GM12878 (cell line): ENCODE measurements at regions not wholly inside any gene's neighbourhood (a gene's known extent, or its start where the extent isn't known, plus 50 kb on each side); places are given as distances from the start of the nearest gene placed in this dataset.

Experiments used
- ATAC-seq: fragments of 200-7000 bp; cut with Tn5 transposase; 3 replicates; pipeline ENCODE4 v1.9.1; 2020; ENCODE audit warnings: mild to moderate bottlenecking, moderate library complexity
- BruUV-seq: library from RNA; stranded (reverse); fragments of 400-500 nt; replicated peaks from 2 replicates; lab custom pipeline; 2021; lab: Mats Ljungman, UMichigan
- CTCF ChIA-PET: fragments of 300-600 bp; sonication (Branson Sonifier 250); formaldehyde crosslinking; extraction: SDS; loops from one replicate; lab custom pipeline; 2021; ENCODE audit warnings: inconsistent platforms; lab: Yijun Ruan, JAX
- POLR2A ChIA-PET: fragments of 350-600 bp; formaldehyde crosslinking; extraction: SDS; loops from one replicate; lab custom pipeline; 2021; ENCODE audit warnings: inconsistent platforms; lab: Charles Lee
- RAD21 ChIA-PET: fragments of 300-600 bp; sonication (Branson Sonifier 250); formaldehyde crosslinking; loops from one replicate; lab custom pipeline; 2023; ENCODE audit warnings: antibody characterized with exemption; ENCODE audit not compliant: unreplicated experiment; lab: Charles Lee
- SMC1A ChIA-PET: fragments of 300-600 bp; sonication (Branson Sonifier 250); formaldehyde crosslinking; loops from one replicate; lab custom pipeline; 2023; ENCODE audit not compliant: unreplicated experiment, uncharacterized antibody; lab: Charles Lee
- DNase-seq: peaks from one replicate; pipeline ENCODE4 v3.0.0-alpha.2; 2011; ENCODE audit warnings: low read depth, low spot score
- FAIRE-seq: peaks from 3 replicates; lab custom pipeline; 2011; peaks lifted over from hg19 to GRCh38; lab: Jason Lieb, UNC
- H2AFZ ChIP-seq: 2 replicates; pipeline ENCODE4 v1.6.0; 2011; ENCODE audit warnings: low read depth, low read length, control low read depth; ENCODE audit not compliant: control insufficient read depth
- H3K27ac ChIP-seq: 2 replicates; pipeline ENCODE4 v1.5.1; 2011; ENCODE audit warnings: control low read depth; ENCODE audit not compliant: control insufficient read depth, insufficient read depth
- H3K27me3 ChIP-seq, 2 experiments: replicated peaks in 1 of 2; 2 replicates each; pipeline versions ENCODE4 v1.6.0 to v1.6.1; 2011; ENCODE audit warnings: low read length in 1 of 2; ENCODE audit not compliant: control insufficient read depth in 2 of 2, insufficient read depth in 2 of 2
- H3K36me3 ChIP-seq, 2 experiments: 2 replicates each; pipeline ENCODE4 v1.5.1; 2011; ENCODE audit warnings: low read length in 1 of 2; ENCODE audit not compliant: control insufficient read depth in 2 of 2, insufficient read depth in 2 of 2
- H3K4me1 ChIP-seq: 2 replicates; pipeline ENCODE4 v1.6.1; 2011; ENCODE audit warnings: mild to moderate bottlenecking, low read length, moderate library complexity, mixed read lengths; ENCODE audit not compliant: control insufficient read depth, insufficient read depth
- H3K4me2 ChIP-seq: 2 replicates; pipeline ENCODE4 v1.6.0; 2011; ENCODE audit warnings: control low read depth; ENCODE audit not compliant: control insufficient read depth, insufficient read depth
- H3K4me3 ChIP-seq: fragments of 200-600 bp; sonication (generic); 2 replicates; pipeline ENCODE4 v1.5.1; 2016
- H3K79me2 ChIP-seq: 2 replicates; pipeline ENCODE4 v1.6.0; 2011; ENCODE audit warnings: low read length; ENCODE audit not compliant: control insufficient read depth, insufficient read depth
- H3K9ac ChIP-seq: 2 replicates; pipeline ENCODE4 v1.8.0; 2011; ENCODE audit warnings: low read length, control low read depth, mixed read lengths; ENCODE audit not compliant: control insufficient read depth, insufficient read depth
- H3K9me3 ChIP-seq: replicated peaks from 3 replicates; pipeline ENCODE4 v1.5.1; 2011; ENCODE audit warnings: mild to moderate bottlenecking, low read length; ENCODE audit not compliant: control insufficient read depth, insufficient read depth
- H4K20me1 ChIP-seq: 2 replicates; pipeline ENCODE4 v1.6.0; 2011; ENCODE audit not compliant: control insufficient read depth, insufficient read depth
- CHD4 ChIP-seq: fragments of 200-600 bp; sonication (generic); IDR thresholded peaks from 2 replicates; pipeline ENCODE4 v1.6.1; 2016; ENCODE audit warnings: mild to moderate bottlenecking
- DPF2 ChIP-seq: fragments of 450-650 bp; IDR thresholded peaks from 2 replicates; pipeline ENCODE4 v1.6.1; 2017; ENCODE audit warnings: mild to moderate bottlenecking
- IKZF1 ChIP-seq: fragments of 450-650 bp; conservative IDR thresholded peaks from 2 replicates; pipeline ENCODE4 v1.6.1; 2017; ENCODE audit warnings: antibody characterized with exemption, mild to moderate bottlenecking
- MEF2B ChIP-seq: fragments of 450-650 bp; IDR thresholded peaks from 2 replicates; pipeline ENCODE4 v1.6.1; 2018; ENCODE audit warnings: mild to moderate bottlenecking, moderate library complexity; ENCODE audit not compliant: partially characterized antibody, poor library complexity, severe bottlenecking
- NBN ChIP-seq: fragments of 450-650 bp; IDR thresholded peaks from 2 replicates; pipeline ENCODE4 v1.6.1; 2016
- RAD21 ChIP-seq: IDR thresholded peaks from 2 replicates; pipeline ENCODE4 v1.6.1; 2011; ENCODE audit warnings: mild to moderate bottlenecking, low read depth, low read length, moderate library complexity; ENCODE audit not compliant: insufficient read depth
- RB1 ChIP-seq: fragments of 450-650 bp; formaldehyde crosslinking; IDR thresholded peaks from 2 replicates; pipeline ENCODE4 v1.6.1; 2017; ENCODE audit warnings: mild to moderate bottlenecking, borderline replicate concordance
- RUNX3 ChIP-seq: IDR thresholded peaks from 2 replicates; pipeline ENCODE4 v1.6.1; 2012; ENCODE audit warnings: low read length, inconsistent platforms
- SPI1 ChIP-seq: IDR thresholded peaks from 2 replicates; pipeline ENCODE4 v1.6.1; 2011; ENCODE audit warnings: low read depth, mild to moderate bottlenecking, low read length, moderate library complexity, borderline replicate concordance; ENCODE audit not compliant: insufficient read depth
- ZNF384 ChIP-seq: IDR thresholded peaks from 2 replicates; pipeline ENCODE4 v1.6.1; 2012; ENCODE audit warnings: low read depth, mild to moderate bottlenecking, low read length, improper control_type of control experiment, borderline replicate concordance
- WGBS: methylation state at CpG from one replicate; pipeline ENCODE4 v1.1.6; 2016; ENCODE audit warnings: low lambda C conversion rate; ENCODE audit not compliant: insufficient replicate concordance, insufficient coverage; ENCODE audit errors: missing lambda C conversion rate; 5-methylcytosine and 5-hydroxymethylcytosine counted together
- in situ Hi-C: fragments of 300-500 bp; cut with MboI; formaldehyde crosslinking; loops from 9 replicates; pipeline ENCODE4 v1.14.3; 2018; ENCODE audit warnings: mixed read lengths
- intact Hi-C: fragments of 100-400 bp; cut with micrococcal nuclease; formaldehyde crosslinking; loops from one replicate; pipeline ENCODE4 v1.14.2; 2022; ENCODE audit not compliant: unreplicated experiment
- TF ChIP-seq, protein P1 (sequence below): fragments of 450-650 bp; IDR thresholded peaks from 2 replicates; pipeline ENCODE4 v1.6.1; 2018; ENCODE audit warnings: borderline replicate concordance, mild to moderate bottlenecking; ENCODE audit not compliant: partially characterized antibody
- TF ChIP-seq, protein P2 (sequence below): fragments of 450-650 bp; IDR thresholded peaks from 2 replicates; pipeline ENCODE4 v1.6.1; 2017; ENCODE audit warnings: low read depth, mild to moderate bottlenecking, moderate library complexity
- TF ChIP-seq, protein P3 (sequence below), 3 experiments: IDR thresholded peaks in 2 of 3; conservative IDR thresholded peaks in 1 of 3; 2 replicates each; pipeline ENCODE4 v1.5.1; 2011; ENCODE audit warnings: low read depth in 3 of 3, low read length in 3 of 3, mild to moderate bottlenecking in 3 of 3, control low read depth in 2 of 3, moderate library complexity in 2 of 3, inconsistent platforms in 1 of 3, mixed read lengths in 1 of 3; ENCODE audit not compliant: control insufficient read depth in 2 of 3, insufficient read depth in 1 of 3; ENCODE audit errors: extremely low read depth in 1 of 3

DNA sequence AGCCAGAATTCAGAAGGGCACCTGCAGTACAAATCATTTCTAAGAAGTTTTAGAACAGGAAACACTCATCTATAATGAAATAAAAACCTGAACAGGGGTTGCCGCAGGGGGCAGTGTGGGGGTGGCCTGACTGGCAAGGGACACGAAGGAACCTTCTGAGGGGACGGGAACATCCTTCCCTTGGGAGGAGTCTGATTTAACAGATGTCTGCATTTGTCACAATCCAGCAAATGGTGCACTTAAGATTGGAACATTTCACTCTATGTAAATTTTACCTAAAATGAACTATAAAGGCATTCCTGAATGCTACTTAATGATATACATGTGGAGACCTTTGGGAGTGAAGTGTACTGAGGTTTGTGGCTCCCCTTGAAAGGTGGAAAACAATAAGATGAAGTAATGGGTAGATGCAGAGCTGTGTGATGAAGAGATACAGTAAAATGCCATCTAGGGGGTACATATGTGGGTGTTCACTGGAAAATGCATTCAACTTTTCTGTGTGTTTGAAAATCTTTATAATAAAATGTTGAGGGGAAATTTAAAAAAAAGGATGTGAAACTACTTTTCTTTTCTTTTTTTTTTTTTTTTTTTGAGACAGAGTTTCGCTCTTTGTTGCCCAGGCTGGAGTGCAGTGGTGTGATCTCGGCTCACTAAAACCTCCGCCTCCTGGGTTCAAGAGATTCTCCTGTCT, 89.5 kb downstream of the SNX5 start:
- H3K9me3 ChIP-seq: no peaks in the 10 kb centered on the region
- no peaks in the 10 kb centered on the region for H3K27me3 ChIP-seq
- FAIRE-seq (peak; percentile 57), ATAC-seq (peak; percentile 79), DNase-seq (no peak)
- peaks cover 18% of the 10 kb centered on the region for H3K4me1 ChIP-seq
- H2AFZ ChIP-seq: peak overlapping the region; percentile 6
- peak overlapping the region; percentile 75 for H3K27ac ChIP-seq
- no peaks in the 10 kb centered on the region for H3K36me3 ChIP-seq
- H3K9ac ChIP-seq: peak overlapping the region; percentile 50
- H3K4me2 ChIP-seq: peak overlapping the region; percentile 77
- no peaks in the 10 kb centered on the region for H3K79me2 ChIP-seq
- no TSS peak for BruUV-seq
- CTCF ChIA-PET: interaction anchor here (0.5 to 1.8 kb wide), 6 partner anchors 10 to 197 kb away, joined by 3 to 5 read pairs (median 4); partner anchors contain the start of gene RRBP1
- no peak overlapping the region for H3K4me3 ChIP-seq
- RAD21 ChIA-PET: interaction anchor here (0.6 to 1.5 kb wide), 6 partner anchors 16 to 1768 kb away, joined by 3 to 5 read pairs (median 4); no protein-coding TSS in a partner anchor
- in situ Hi-C loops: no loop called here
- POLR2A ChIA-PET: interaction anchor here (0.7 to 1.3 kb wide), 4 partner anchors 16 to 532 kb away, joined by 3 to 6 read pairs (median 4); no protein-coding TSS in a partner anchor
- SMC1A ChIA-PET: no interaction called here
- intact Hi-C loops: loop anchor here (5.0 kb wide), 1 partner anchor 197 kb away; the partner anchor contains the start of gene RRBP1
- whole genome bisulfite sequencing: 8% methylated on average over 5 of the region's 6 CpGs
- H4K20me1 ChIP-seq: no peaks in the 10 kb centered on the region
- TF ChIP-seq, protein P1, sequence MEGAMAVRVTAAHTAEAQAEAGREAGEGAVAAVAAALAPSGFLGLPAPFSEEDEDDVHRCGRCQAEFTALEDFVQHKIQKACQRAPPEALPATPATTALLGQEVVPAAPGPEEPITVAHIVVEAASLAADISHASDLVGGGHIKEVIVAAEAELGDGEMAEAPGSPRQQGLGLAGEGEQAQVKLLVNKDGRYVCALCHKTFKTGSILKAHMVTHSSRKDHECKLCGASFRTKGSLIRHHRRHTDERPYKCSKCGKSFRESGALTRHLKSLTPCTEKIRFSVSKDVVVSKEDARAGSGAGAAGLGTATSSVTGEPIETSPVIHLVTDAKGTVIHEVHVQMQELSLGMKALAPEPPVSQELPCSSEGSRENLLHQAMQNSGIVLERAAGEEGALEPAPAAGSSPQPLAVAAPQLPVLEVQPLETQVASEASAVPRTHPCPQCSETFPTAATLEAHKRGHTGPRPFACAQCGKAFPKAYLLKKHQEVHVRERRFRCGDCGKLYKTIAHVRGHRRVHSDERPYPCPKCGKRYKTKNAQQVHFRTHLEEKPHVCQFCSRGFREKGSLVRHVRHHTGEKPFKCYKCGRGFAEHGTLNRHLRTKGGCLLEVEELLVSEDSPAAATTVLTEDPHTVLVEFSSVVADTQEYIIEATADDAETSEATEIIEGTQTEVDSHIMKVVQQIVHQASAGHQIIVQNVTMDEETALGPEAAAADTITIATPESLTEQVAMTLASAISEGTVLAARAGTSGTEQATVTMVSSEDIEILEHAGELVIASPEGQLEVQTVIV: no peak
- peak; percentile 31; the same call in 1 of the 2 replicates for TF ChIP-seq DPF2
- peak; percentile 23; the same call in 1 of the 2 replicates for TF ChIP-seq RAD21
- TF ChIP-seq RUNX3: 0 out of 2 replicates have a peak, but pooled peaks have one; percentile 16
- TF ChIP-seq CHD4: 0 out of 2 replicates have a peak, but pooled peaks have one; percentile 36
- TF ChIP-seq NBN: 0 out of 2 replicates have a peak, but pooled peaks have one; percentile 18
- TF ChIP-seq MEF2B: peak; percentile 19
- peak; percentile 77 for TF ChIP-seq SPI1
- peak; percentile 53 for TF ChIP-seq ZNF384
- TF ChIP-seq IKZF1: peak; percentile 29
- TF ChIP-seq, protein P2, sequence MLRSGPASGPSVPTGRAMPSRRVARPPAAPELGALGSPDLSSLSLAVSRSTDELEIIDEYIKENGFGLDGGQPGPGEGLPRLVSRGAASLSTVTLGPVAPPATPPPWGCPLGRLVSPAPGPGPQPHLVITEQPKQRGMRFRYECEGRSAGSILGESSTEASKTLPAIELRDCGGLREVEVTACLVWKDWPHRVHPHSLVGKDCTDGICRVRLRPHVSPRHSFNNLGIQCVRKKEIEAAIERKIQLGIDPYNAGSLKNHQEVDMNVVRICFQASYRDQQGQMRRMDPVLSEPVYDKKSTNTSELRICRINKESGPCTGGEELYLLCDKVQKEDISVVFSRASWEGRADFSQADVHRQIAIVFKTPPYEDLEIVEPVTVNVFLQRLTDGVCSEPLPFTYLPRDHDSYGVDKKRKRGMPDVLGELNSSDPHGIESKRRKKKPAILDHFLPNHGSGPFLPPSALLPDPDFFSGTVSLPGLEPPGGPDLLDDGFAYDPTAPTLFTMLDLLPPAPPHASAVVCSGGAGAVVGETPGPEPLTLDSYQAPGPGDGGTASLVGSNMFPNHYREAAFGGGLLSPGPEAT: peak; percentile 82
- TF ChIP-seq, protein P3, sequence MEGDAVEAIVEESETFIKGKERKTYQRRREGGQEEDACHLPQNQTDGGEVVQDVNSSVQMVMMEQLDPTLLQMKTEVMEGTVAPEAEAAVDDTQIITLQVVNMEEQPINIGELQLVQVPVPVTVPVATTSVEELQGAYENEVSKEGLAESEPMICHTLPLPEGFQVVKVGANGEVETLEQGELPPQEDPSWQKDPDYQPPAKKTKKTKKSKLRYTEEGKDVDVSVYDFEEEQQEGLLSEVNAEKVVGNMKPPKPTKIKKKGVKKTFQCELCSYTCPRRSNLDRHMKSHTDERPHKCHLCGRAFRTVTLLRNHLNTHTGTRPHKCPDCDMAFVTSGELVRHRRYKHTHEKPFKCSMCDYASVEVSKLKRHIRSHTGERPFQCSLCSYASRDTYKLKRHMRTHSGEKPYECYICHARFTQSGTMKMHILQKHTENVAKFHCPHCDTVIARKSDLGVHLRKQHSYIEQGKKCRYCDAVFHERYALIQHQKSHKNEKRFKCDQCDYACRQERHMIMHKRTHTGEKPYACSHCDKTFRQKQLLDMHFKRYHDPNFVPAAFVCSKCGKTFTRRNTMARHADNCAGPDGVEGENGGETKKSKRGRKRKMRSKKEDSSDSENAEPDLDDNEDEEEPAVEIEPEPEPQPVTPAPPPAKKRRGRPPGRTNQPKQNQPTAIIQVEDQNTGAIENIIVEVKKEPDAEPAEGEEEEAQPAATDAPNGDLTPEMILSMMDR (IDR thresholded peaks at IDR 0.05 in 2 of 3, conservative IDR thresholded peaks at IDR 0.05 in 1 of 3; ENCODE audit: control insufficient read depth in 2 of 3, extremely low read depth in 1 of 3, insufficient read depth in 1 of 3, low read depth in 3 of 3, low read length in 3 of 3): peak; percentile 21 to 46 (median 35); a peak in 5 of 6 replicates
- no peak for TF ChIP-seq RB1
